AML-193 (cell line): ENCODE measurements at regions not wholly inside any gene's neighbourhood (a gene's known extent, or its start where the extent isn't known, plus 50 kb on each side); places are given as distances from the start of the nearest gene placed in this dataset.

Source experiments
- DNase-seq, 2 experiments: peaks; one replicate each; lab custom pipeline; 2025; lab: John Stamatoyannopoulos, UW

DNA sequence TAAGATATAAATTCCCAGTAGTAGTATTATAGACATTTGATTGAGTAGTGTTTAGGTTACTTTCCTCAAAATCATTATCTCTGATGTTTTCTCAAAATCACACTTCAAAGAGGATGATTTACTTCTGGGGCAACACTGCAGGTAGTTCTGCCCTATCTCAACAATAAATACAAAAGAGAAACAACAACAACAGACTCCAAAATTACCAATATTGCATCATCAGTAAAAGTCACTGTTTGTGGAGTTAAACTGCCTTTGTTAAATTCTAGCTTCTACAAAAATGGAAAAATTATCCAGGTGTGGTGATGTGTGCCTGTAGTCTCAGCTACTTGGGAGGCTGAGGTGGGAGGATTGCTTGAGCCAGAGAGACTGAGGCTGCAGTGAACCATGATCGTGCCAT is 637.6 kb upstream of the ZNF608 start:
- no peak for DNase-seq

DNA sequence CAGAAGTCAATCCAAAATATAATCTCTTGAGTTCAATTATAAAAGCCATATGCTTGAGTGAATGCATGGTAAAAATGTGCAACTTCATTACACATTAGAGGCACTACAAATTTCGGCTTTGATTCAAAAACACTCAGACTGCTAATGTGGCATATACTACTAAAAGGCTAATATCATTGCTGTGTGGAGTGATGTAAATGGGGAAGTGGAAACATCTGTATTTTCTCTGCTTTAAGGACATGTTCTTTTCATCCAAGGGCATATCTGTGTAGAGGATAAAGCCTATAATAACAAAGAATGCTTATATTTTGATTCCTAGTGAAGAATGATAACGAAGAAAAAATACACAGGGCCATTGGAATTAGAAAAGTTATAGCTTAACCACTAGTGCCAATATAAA is 643.9 kb upstream of the ZNF608 start:
- no peak for DNase-seq

- no peak for DNase-seq
Measured at GRCh38 chr5:125393221-125393815, 646.9 kb upstream of the ZNF608 start.

DNA sequence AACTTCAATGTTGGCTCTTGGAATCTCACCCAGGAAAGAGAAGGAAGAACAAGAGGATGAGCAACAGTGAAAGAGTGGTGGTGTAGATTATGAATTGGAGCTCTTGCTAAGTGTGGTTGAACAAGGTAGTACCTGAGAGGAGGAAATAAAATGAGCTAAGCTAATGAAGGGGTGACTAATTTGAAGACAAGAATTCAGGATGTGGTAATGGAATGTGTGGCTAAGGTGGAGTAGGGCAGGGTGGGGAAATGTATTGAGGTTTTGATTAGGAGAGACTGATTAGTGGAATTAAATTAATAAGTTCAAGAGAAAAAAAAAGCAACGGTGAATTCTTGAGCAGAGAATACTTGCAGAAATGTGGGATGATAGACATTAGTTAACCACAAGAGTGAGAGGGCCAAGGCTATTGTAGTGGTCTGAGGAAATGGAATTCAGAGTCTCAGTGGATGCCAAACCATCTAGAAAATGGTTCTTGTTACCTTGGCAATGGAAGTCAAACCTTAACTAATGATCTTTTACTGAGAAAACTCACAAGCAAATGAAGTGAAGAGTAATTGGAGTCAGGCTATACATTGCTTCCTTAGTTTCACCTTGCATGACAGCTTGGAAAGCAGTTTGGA is 648.3 kb upstream of the ZNF608 start:
- DNase-seq = no peak

- no peak for DNase-seq
Measured at GRCh38 chr5:125396462-125396861, 650.0 kb upstream of the ZNF608 start.

GRCh38 chr5:125398466-125398865 is 652.0 kb upstream of the ZNF608 start:
- DNase-seq = no peak

- DNase-seq = no peak
Measured at GRCh38 chr5:125399885-125400284, 653.4 kb upstream of the ZNF608 start.

GRCh38 chr5:125401724-125402622 is 655.5 kb upstream of the ZNF608 start:
- DNase-seq = no peak

GRCh38 chr5:125402787-125403186 is 656.3 kb upstream of the ZNF608 start:
- DNase-seq = no peak

GRCh38 chr5:125404056-125404455 is 657.6 kb upstream of the ZNF608 start:
- DNase-seq = no peak

DNA sequence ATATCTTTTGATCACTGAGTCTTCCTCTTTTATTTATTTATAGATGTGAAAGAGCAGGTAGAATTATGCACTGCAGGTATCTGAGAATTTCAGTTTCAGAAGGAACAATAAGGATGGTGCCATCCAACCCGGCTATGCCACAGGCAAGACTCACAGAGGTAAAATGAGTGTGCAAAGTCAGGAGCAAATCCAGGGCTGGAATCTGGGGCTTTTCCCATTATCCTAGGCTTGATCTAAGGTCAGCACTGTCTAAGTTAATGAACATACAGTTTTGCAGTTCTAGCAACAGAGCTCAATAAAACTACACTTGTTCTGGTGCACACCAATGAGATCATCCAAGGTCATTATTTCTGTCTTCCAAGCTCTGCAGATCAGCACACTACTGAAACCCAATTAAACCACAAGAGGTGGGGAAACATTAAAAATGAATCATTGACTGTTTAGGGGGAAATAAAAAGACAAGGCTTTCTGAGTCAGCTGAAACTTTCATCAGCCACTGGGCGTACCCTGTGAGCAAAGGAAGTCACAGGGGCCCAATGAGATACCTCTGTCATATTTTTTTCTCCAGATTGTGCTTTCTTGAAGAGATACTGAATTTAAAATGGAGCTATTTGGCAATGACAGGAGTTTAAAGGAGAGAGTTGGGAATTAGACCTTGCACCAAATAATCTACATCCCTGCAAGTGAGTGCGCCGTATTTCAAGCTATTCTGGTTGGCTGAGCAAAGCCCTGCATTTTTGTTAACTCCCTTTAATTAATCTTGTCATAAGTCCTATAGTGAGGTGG is 662.2 kb upstream of the ZNF608 start:
- DNase-seq = no peak

DNA sequence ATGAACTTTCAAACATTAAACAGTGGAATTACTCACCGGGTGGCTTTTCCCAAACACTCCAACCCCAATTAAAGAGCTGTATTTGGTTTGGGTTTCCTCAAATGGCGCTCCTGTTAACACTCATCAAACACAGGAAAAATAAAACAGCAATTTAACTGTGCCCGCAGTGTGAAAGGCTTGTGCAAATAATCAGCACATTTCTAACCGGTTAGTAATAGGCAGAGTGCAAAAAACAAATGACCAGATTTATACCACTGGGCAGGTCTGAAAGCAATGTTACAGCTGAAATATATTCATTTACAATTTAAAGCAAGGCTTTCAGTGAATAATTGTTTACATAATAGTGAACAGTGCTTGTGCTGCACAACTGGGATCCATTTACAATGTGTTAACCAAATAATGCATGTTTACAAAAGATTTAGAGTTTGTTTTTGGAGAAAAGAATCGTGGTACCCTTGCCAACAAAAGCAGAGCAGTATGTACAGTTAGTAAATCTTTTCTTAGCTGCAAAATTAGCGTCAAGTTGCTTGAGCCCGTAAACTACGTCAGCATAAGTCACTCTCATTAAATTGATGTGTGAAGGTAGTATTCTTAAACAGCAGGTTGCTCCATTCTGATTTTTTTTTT is 662.9 kb upstream of the ZNF608 start:
- DNase-seq = no peak

DNA sequence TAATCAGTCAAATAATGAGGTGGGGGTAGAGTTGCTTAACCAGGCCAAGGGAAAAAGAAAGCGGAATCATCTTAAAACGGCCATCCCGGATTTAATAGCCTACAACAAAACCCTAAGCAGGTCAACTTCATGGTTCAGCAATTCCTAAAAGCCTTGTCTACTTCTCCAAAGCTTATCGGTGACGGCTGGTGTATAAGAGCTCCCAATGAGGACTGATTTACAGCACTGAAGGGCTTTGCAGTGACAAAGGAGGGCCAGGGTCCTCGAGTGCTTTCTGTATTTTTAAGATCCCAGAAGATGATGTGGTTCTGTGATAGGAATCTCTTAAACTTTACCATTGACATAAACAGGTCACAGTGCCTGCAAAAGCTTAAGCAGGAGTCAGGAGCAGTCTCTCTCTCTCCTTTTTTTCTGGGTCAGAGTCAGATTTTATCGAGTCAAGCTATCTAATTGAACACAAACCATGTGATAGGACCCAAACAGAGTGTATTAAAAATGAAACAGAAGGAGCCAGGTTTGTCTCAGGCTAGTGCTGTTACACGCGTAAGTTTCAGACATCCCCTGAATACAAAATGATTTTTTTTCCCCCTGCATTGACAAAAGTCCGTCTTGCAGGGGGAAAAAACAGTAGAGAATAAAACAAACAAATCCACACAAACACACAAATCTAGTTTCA is 663.6 kb upstream of the ZNF608 start:
- no peak for DNase-seq

GRCh38 chr5:125410537-125411070 is 664.2 kb upstream of the ZNF608 start:
- no peak for DNase-seq

GRCh38 chr5:125411071-125411743 is 664.8 kb upstream of the ZNF608 start:
- no peak for DNase-seq

DNA sequence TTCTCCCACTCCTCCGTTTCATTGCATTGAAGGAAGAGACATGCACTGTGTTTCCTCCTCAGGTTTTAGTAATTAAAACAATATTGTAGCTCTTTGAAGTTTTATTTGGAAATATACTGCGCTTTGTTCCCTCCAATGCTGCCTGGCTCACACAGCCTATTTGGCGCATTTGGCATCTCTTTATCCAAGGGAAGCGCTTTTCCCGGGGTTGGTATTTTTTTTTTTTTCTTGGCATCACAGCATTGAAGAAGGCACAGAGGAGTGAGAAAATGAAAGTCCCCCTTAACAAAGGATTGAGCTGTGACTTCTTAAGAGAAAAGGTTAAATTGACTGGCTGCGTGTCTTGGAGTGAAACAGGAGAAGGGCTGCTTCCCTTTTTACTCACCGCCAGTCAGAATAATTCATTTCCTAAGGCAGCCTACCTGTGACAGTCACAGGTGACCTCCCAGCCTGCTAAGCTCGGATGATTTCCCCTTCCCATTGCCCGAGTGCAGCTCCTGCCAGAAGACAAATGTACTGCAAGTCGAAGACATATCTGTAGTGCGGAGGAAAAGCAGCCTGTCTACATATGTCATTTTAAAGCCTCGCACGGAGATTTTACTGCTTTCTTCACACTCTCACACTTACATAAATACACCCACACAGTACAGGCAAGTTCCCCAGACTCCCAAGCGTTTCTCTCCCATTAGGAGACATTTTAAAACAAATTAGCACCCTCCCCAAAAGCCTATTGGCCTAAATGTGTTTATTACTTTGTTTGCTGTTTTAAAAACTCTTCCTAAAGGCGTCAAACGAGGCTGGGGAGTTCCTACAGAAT is 665.5 kb upstream of the ZNF608 start:
- DNase-seq = no peak

GRCh38 chr5:125412561-125413495 is 666.4 kb upstream of the ZNF608 start:
- DNase-seq = no peak

DNA sequence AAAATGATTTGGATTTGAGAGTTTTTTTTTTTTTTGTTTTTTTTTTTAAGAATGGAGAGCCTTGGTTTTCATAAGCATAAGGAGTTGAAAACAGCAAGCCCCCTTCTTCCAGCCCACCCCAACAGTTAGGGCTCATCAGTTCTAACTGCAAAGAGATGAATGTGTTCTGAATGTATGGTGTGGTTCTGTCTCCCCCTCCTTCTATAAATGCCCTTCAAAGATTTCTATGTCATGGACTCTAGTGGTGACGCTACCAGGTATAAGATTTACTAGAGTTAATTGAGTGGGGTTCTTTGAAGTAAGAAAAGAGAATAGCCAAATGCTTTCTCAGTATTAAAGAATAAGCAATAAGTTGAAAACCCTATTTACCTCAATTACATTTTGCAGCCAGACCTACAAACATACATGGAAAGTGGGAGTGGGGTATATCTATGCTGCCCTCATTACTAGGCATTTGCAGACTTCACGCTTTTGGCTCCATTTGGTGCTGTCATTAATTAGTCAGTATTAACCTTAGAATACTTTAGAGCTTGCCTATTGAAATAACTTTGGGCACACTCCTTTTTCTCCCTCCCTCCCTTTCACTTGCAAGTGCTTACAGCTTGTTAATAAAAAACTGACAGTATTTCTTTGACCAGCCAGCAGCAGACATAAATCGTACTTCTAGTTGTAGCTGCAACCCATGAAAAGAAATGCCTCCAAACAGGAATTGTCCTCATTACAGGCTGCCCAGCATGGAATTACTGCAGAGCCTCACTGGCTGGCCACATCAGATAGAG is 667.2 kb upstream of the ZNF608 start:
- no peak for DNase-seq
